ENCODE measurements at regions not wholly inside any gene's neighbourhood (a gene's known extent, or its start where the extent isn't known, plus 50 kb on each side); places are given as distances from the start of the nearest gene placed in this dataset.

DNA sequence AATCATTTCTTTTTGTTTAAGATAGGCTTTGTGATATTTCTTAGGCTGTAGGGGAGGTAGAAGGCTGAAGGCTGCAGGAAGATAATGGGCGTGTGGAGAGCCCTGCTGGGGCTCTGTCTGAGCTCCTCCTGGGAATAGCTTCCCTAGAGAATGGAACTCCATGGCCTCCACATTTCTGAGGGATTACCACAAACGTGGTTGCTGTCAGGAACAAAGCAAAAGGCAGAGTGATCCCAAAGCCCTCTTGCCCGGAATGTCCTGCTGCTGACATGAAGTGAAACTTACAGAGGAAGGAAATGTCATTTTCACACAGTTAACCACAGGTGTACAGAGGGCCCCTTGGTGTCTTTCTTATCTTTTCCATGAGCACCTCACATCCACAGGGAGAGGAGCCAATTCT, 89.3 kb downstream of the DDIT4L start:
- TF ChIP-seq, protein P1, sequence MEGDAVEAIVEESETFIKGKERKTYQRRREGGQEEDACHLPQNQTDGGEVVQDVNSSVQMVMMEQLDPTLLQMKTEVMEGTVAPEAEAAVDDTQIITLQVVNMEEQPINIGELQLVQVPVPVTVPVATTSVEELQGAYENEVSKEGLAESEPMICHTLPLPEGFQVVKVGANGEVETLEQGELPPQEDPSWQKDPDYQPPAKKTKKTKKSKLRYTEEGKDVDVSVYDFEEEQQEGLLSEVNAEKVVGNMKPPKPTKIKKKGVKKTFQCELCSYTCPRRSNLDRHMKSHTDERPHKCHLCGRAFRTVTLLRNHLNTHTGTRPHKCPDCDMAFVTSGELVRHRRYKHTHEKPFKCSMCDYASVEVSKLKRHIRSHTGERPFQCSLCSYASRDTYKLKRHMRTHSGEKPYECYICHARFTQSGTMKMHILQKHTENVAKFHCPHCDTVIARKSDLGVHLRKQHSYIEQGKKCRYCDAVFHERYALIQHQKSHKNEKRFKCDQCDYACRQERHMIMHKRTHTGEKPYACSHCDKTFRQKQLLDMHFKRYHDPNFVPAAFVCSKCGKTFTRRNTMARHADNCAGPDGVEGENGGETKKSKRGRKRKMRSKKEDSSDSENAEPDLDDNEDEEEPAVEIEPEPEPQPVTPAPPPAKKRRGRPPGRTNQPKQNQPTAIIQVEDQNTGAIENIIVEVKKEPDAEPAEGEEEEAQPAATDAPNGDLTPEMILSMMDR (IDR thresholded peaks at IDR 0.05; ENCODE audit: poor library complexity) = no peak
- TF ChIP-seq EZH2 (IDR thresholded peaks at IDR 0.05; ENCODE audit: borderline replicate concordance) (no peak), EZH2phosphoT487 (IDR thresholded peaks at IDR 0.05; ENCODE audit: low read depth, severe bottlenecking, unreplicated experiment) (no peak)
